ACC112 (cell line): ENCODE measurements at regions not wholly inside any gene's neighbourhood (a gene's known extent, or its start where the extent isn't known, plus 50 kb on each side); places are given as distances from the start of the nearest gene placed in this dataset.

Source experiments
- H2AFZ ChIP-seq: fragments of 200-600 bp; sonication (generic); one replicate; pipeline ENCODE4 v1.6.0; 2017; ENCODE audit warnings: antibody characterized with exemption, low read length; ENCODE audit not compliant: unreplicated experiment
- H3K27ac ChIP-seq: fragments of 200-600 bp; sonication (generic); 2 replicates; pipeline ENCODE4 v1.5.1; 2014; ENCODE audit warnings: low read depth, mild to moderate bottlenecking, antibody characterized with exemption, low read length, moderate library complexity
- H3K27me3 ChIP-seq: fragments of 200-600 bp; sonication (generic); 2 replicates; pipeline ENCODE4 v1.6.1; 2014; ENCODE audit warnings: mild to moderate bottlenecking, antibody characterized with exemption, low read length, moderate library complexity, mixed read lengths; ENCODE audit not compliant: insufficient read depth
- H3K36me3 ChIP-seq: fragments of 200-600 bp; sonication (generic); 2 replicates; pipeline ENCODE4 v1.6.1; 2016; ENCODE audit warnings: mild to moderate bottlenecking, antibody characterized with exemption, low read length, moderate library complexity, mixed read lengths; ENCODE audit not compliant: insufficient read depth
- H3K4me1 ChIP-seq: fragments of 200-600 bp; sonication (generic); one replicate; pipeline ENCODE4 v1.6.1; 2016; ENCODE audit warnings: low read length, mixed read lengths; ENCODE audit not compliant: insufficient read depth, unreplicated experiment, control insufficient read depth
- H3K4me3 ChIP-seq: fragments of 200-600 bp; sonication (generic); 2 replicates; pipeline ENCODE4 v1.5.1; 2014; ENCODE audit warnings: mild to moderate bottlenecking, low read depth, low read length
- H3K79me2 ChIP-seq: fragments of 200-600 bp; sonication (generic); one replicate; pipeline ENCODE4 v1.6.0; 2016; ENCODE audit warnings: low read length; ENCODE audit not compliant: control insufficient read depth, unreplicated experiment, insufficient read depth

- Histone ChIP-seq H3K4me1 (no peaks in the 10 kb centered on the region), H3K27ac (no peak overlapping the region), H3K36me3 (no peaks in the 10 kb centered on the region), H2AFZ (no peak overlapping the region), H3K27me3 (no peaks in the 10 kb centered on the region), H3K79me2 (no peaks in the 10 kb centered on the region), H3K4me3 (no peak overlapping the region)
Observed at GRCh38 chr12:84712747-84713146, 199.9 kb downstream of the SLC6A15 start.

- Histone ChIP-seq H3K79me2 (no peaks in the 10 kb centered on the region), H3K4me3 (no peak overlapping the region), H3K27me3 (no peaks in the 10 kb centered on the region), H3K4me1 (peaks cover 8% of the 10 kb centered on the region), H2AFZ (no peak overlapping the region), H3K36me3 (no peaks in the 10 kb centered on the region), H3K27ac (no peak overlapping the region)
Observed at GRCh38 chr12:84706374-84706773, 206.2 kb downstream of the SLC6A15 start.

DNA sequence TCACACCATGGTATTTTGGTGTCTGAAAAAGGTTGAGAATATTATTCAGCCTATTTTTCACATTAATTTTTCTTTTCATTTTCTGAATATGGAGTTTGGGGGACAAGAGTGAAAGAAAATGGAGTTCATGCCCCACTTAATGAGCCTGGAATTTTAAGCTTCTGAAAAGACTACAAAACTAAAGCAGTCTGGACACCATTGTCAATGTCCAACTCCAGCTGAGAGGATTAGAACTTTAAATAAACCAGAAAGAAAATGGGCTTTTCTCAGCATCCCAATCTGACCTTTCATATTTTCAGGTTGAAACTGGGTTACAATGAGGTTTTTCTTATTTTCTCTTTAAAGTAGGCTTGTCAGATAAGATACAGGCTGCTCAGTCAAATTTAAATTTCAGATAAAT is 207.7 kb downstream of the SLC6A15 start:
- H3K79me2 ChIP-seq: no peaks in the 10 kb centered on the region
- H3K27me3 ChIP-seq: no peaks in the 10 kb centered on the region
- H2AFZ ChIP-seq: no peak overlapping the region
- H3K4me1 ChIP-seq: peaks cover 8% of the 10 kb centered on the region
- no peak overlapping the region for H3K27ac ChIP-seq
- H3K4me3 ChIP-seq: no peak overlapping the region
- no peaks in the 10 kb centered on the region for H3K36me3 ChIP-seq

DNA sequence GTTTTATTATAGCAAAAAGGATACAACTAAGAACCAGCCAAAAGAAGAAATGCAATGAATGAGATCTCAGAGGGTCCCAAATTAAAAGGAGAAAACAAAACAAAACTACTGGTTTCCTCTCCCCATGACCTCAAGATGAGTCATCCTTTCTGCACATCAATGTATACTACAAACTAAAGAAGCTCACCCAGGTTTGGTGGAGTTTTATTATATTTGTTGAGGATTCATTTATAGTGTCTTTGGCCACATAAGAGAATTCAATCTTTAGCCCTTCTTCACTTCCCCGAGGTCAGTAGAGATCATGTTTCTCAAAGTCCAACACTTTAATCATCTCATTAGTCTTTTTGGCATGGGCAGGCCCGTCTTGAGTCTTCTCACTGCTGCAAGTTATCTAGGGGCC is 210.6 kb downstream of the SLC6A15 start:
- no peaks in the 10 kb centered on the region for H3K27me3 ChIP-seq
- H3K4me1 ChIP-seq: peaks cover 8% of the 10 kb centered on the region

GRCh38 chr12:84701041-84701440 is 211.6 kb downstream of the SLC6A15 start:
- Histone ChIP-seq H3K36me3 (no peaks in the 10 kb centered on the region), H2AFZ (no peak overlapping the region), H3K4me1 (peaks cover 8% of the 10 kb centered on the region), H3K27me3 (no peaks in the 10 kb centered on the region), H3K79me2 (no peaks in the 10 kb centered on the region), H3K27ac (no peak overlapping the region), H3K4me3 (no peak overlapping the region)

More for the DNA sequence above, 210.6 kb downstream of the SLC6A15 start:
- H2AFZ ChIP-seq: no peak overlapping the region
- no peak overlapping the region for H3K27ac ChIP-seq
- no peaks in the 10 kb centered on the region for H3K36me3 ChIP-seq
- H3K79me2 ChIP-seq: no peaks in the 10 kb centered on the region
- H3K4me3 ChIP-seq: no peak overlapping the region

- Histone ChIP-seq H3K4me3 (no peak overlapping the region), H3K79me2 (no peaks in the 10 kb centered on the region), H2AFZ (no peak overlapping the region), H3K27me3 (no peaks in the 10 kb centered on the region), H3K36me3 (no peaks in the 10 kb centered on the region), H3K4me1 (peaks cover 8% of the 10 kb centered on the region), H3K27ac (no peak overlapping the region)
Observed at GRCh38 chr12:84698576-84699333, 213.8 kb downstream of the SLC6A15 start.

DNA sequence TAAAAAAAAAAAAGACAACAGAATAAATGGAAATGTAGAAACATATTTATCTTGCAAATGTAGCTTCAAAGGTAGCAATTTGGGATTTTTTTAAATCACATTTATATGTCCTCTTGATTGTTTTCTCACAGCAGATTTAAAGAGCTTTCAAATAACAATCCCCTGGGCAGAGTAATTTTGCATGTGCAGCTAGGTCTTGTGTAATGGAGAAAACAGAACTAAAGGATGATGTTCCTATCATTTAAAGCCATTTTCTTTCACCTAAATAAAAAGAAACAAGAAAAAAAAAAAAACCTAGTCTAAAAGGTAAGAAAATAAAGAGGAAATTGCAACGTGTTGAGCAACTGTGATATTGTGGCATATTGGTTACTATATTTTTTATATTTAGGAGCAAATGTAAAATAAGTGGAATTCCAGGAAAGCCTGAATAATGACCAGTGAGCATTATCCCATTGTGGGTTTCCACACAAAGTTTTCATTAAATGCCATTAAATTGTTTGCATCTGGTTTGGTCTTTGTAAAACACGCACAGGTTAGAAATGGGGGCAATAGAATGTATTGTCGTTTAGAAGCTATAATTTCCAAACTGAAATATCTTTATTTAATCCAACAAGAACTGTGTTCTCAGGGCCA is 215.6 kb downstream of the SLC6A15 start:
- no peak overlapping the region for H3K4me3 ChIP-seq
- H3K27ac ChIP-seq: no peak overlapping the region
- H3K27me3 ChIP-seq: no peaks in the 10 kb centered on the region
- no peak overlapping the region for H2AFZ ChIP-seq
- no peaks in the 10 kb centered on the region for H3K36me3 ChIP-seq
- no peaks in the 10 kb centered on the region for H3K79me2 ChIP-seq
- H3K4me1 ChIP-seq: peaks cover 6% of the 10 kb centered on the region

- no peak overlapping the region for H3K27ac ChIP-seq
- H3K27me3 ChIP-seq: no peaks in the 10 kb centered on the region
- H2AFZ ChIP-seq: no peak overlapping the region
- H3K36me3 ChIP-seq: no peaks in the 10 kb centered on the region
- H3K4me1 ChIP-seq: no peaks in the 10 kb centered on the region
- no peaks in the 10 kb centered on the region for H3K79me2 ChIP-seq
- no peak overlapping the region for H3K4me3 ChIP-seq
Observed at GRCh38 chr12:84696281-84696680, 216.3 kb downstream of the SLC6A15 start.

GRCh38 chr12:84694116-84694515 is 218.5 kb downstream of the SLC6A15 start:
- H3K27ac ChIP-seq: no peak overlapping the region
- no peaks in the 10 kb centered on the region for H3K36me3 ChIP-seq
- no peaks in the 10 kb centered on the region for H3K27me3 ChIP-seq
- H2AFZ ChIP-seq: no peak overlapping the region
- H3K4me3 ChIP-seq: no peak overlapping the region
- no peaks in the 10 kb centered on the region for H3K79me2 ChIP-seq
- H3K4me1 ChIP-seq: no peaks in the 10 kb centered on the region

GRCh38 chr12:84692071-84692470 is 220.5 kb downstream of the SLC6A15 start:
- Histone ChIP-seq H3K36me3 (no peaks in the 10 kb centered on the region), H3K27me3 (no peaks in the 10 kb centered on the region), H2AFZ (no peak overlapping the region), H3K79me2 (no peaks in the 10 kb centered on the region), H3K4me1 (no peaks in the 10 kb centered on the region), H3K4me3 (no peak overlapping the region), H3K27ac (no peak overlapping the region)

- H2AFZ ChIP-seq: no peak overlapping the region
- H3K4me1 ChIP-seq: no peaks in the 10 kb centered on the region
- H3K4me3 ChIP-seq: no peak overlapping the region
- H3K79me2 ChIP-seq: no peaks in the 10 kb centered on the region
- no peak overlapping the region for H3K27ac ChIP-seq
- no peaks in the 10 kb centered on the region for H3K36me3 ChIP-seq
- no peaks in the 10 kb centered on the region for H3K27me3 ChIP-seq
Observed at GRCh38 chr12:84691266-84691665, 221.3 kb downstream of the SLC6A15 start.
